Left hindlimb (tissue), 1 donor: ENCODE measurements at regions not wholly inside any gene's neighbourhood (a gene's known extent, or its start where the extent isn't known, plus 50 kb on each side); places are given as distances from the start of the nearest gene placed in this dataset.

ENCODE experiments used
- DNase-seq: peaks from one replicate; pipeline ENCODE4 v3.0.0-alpha.2; 2018

- no peak for DNase-seq
Measured at GRCh38 chr18:47316924-47317323, 65.5 kb upstream of the SKOR2 start.

GRCh38 chr18:47313901-47314300, 62.4 kb upstream of the SKOR2 start:
- DNase-seq = peak; percentile 32

- DNase-seq = no peak
Measured at GRCh38 chr18:47311585-47311984, 60.1 kb upstream of the SKOR2 start.
